Lower lobe of right lung (tissue), 2 donors: ENCODE measurements at regions not wholly inside any gene's neighbourhood (a gene's known extent, or its start where the extent isn't known, plus 50 kb on each side); places are given as distances from the start of the nearest gene placed in this dataset.

Experiments
- ATAC-seq, 2 donors: fragments of 200-7000 bp; cut with Tn5 transposase; one replicate each; pipeline ENCODE4 v1.9.1; 2020 to 2022; ENCODE audit warnings: mild to moderate bottlenecking in 2 of 2, moderate library complexity in 2 of 2
- DNase-seq: peaks from one replicate; pipeline ENCODE4 v3.0.0-alpha.2; 2020
- H3K27ac ChIP-seq: fragments of 200-600 bp; one replicate; pipeline ENCODE4 v1.8.0; 2022
- H3K27me3 ChIP-seq: fragments of 200-600 bp; one replicate; pipeline ENCODE4 v1.8.0; 2022; ENCODE audit warnings: low read depth
- H3K36me3 ChIP-seq: fragments of 200-600 bp; one replicate; pipeline ENCODE4 v1.8.0; 2022; ENCODE audit warnings: mild to moderate bottlenecking
- H3K4me1 ChIP-seq: fragments of 200-600 bp; one replicate; pipeline ENCODE4 v1.8.0; 2022
- H3K4me3 ChIP-seq: fragments of 200-600 bp; one replicate; pipeline ENCODE4 v1.8.0; 2022; ENCODE audit warnings: mild to moderate bottlenecking
- H3K9me3 ChIP-seq: fragments of 200-600 bp; one replicate; pipeline ENCODE4 v1.8.0; 2022
- intact Hi-C: fragments of 100-400 bp; cut with DNase I; formaldehyde crosslinking; loops from one replicate; pipeline ENCODE4 v1.11.0; 2022
- TF ChIP-seq, protein P1 (sequence below): fragments of 200-600 bp; IDR thresholded peaks from one replicate; pipeline ENCODE4 v1.8.0; 2022; ENCODE audit warnings: antibody characterized with exemption, mild to moderate bottlenecking
- donor health status: DM: no; HTN: yes; CAD: no; lungs with severe emphysema.

DNA sequence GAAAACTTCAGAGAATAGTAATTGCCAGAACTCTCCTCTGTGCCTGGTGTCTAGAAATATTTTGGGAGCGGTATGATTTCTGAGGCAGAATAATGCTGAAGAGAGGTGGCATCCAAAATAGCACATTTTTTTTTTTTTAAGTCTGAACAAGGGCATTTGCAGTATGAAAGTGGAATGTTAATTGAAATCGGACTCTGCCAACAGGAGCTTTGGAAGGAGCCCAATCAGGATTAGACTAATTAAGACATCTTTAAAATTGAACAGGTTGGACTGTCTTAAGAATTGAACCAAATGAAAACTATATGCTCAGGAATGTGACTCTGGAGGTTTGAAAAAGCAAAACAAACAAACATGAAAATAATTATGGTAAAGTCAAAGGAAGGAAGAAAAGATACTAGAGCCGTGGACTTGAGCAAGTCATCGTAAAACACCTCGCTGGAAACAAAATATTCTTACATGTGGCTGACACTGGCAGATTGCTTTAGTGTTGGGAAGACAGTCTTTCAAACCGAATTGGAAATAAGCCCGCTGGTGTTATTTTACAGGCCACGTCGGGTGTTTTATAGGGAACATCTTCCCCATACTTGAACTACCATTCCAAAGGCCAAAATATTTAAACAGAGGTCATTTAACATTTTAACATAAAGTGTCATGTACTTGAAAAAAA is 436.3 kb downstream of the VRK1 start:
- Histone ChIP-seq H3K4me1 (no peaks in the 10 kb centered on the region), H3K36me3 (no peaks in the 10 kb centered on the region), H3K27me3 (no peaks in the 10 kb centered on the region), H3K9me3 (no peaks in the 10 kb centered on the region), H3K4me3 (no peak overlapping the region), H3K27ac (no peak overlapping the region)
- no peak for ATAC-seq
- intact Hi-C loops: no loop called here
- no peak for DNase-seq
- TF ChIP-seq, protein P1, sequence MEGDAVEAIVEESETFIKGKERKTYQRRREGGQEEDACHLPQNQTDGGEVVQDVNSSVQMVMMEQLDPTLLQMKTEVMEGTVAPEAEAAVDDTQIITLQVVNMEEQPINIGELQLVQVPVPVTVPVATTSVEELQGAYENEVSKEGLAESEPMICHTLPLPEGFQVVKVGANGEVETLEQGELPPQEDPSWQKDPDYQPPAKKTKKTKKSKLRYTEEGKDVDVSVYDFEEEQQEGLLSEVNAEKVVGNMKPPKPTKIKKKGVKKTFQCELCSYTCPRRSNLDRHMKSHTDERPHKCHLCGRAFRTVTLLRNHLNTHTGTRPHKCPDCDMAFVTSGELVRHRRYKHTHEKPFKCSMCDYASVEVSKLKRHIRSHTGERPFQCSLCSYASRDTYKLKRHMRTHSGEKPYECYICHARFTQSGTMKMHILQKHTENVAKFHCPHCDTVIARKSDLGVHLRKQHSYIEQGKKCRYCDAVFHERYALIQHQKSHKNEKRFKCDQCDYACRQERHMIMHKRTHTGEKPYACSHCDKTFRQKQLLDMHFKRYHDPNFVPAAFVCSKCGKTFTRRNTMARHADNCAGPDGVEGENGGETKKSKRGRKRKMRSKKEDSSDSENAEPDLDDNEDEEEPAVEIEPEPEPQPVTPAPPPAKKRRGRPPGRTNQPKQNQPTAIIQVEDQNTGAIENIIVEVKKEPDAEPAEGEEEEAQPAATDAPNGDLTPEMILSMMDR: no peak

DNA sequence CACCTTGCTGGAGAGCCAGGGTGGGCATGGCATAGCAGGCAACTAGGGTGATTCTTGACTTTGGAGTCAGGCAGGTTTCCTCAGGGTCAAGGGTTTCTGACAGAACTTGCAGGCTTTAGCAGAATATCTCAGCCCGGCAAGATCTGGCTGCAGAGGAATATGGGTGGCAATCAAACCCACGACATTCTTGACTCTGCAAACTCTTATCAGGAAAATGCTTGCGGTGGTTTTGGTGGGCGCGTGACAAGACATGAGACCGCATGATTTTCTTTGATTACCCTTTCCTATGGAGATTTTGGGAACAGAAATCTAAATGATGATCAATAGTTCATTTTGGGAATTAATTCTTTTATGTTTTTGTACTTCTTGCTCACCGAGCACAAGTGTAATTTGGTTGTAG is 449.5 kb downstream of the VRK1 start:
- H3K9me3 ChIP-seq: no peaks in the 10 kb centered on the region
- no peaks in the 10 kb centered on the region for H3K36me3 ChIP-seq
- ATAC-seq (no peak), DNase-seq (no peak)
- intact Hi-C loops: no loop called here
- TF ChIP-seq, protein P1: no peak
- no peaks in the 10 kb centered on the region for H3K4me1 ChIP-seq
- no peak overlapping the region for H3K27ac ChIP-seq
- no peaks in the 10 kb centered on the region for H3K27me3 ChIP-seq
- H3K4me3 ChIP-seq: no peak overlapping the region

DNA sequence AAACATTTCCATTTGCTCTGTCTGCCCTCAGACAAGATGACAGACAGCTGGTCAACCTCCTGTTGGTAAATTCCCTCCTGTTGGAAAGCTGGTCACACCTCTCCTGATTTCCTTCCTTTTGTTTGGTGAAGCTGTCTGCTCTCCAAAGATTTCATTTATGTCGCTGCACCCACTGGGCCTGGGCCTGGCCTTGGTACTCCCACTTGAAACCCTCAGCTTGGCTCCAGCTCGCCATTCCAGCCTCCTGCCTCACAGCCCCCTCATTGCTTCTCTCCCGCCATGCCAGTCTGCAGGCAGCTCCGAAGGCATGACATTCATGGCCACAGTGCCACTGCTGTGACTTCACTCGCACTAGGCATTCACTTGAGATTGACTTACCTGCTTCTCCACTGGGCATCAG is 451.8 kb downstream of the VRK1 start:
- H3K4me1 ChIP-seq: no peaks in the 10 kb centered on the region
- intact Hi-C loops: no loop called here
- TF ChIP-seq, protein P1: no peak
- no peaks in the 10 kb centered on the region for H3K9me3 ChIP-seq
- H3K36me3 ChIP-seq: no peaks in the 10 kb centered on the region
- H3K27me3 ChIP-seq: no peaks in the 10 kb centered on the region
- no peak for ATAC-seq
- no peak for DNase-seq
- H3K27ac ChIP-seq: no peak overlapping the region
- no peak overlapping the region for H3K4me3 ChIP-seq

DNA sequence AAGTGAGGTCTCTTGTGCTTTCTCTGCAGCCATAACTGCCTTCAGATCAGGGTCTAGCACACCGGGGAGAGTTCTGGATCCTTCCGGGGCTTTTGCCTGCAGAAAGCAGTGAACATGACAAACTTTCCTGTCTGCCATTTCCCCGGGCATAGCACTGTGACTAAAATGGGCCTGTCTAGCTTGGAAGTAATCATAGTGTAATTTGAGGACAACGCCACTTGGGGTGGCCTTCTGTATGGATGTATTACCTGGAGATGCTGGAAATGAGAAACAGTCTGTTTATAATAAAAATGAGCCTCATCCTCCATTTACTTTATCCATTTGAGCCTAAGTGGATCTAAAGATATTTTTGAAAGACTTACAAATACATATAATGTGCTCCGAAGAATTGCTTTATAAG is 453.7 kb downstream of the VRK1 start:
- Histone ChIP-seq H3K9me3 (no peaks in the 10 kb centered on the region), H3K4me3 (no peak overlapping the region), H3K4me1 (no peaks in the 10 kb centered on the region), H3K36me3 (no peaks in the 10 kb centered on the region), H3K27ac (no peak overlapping the region), H3K27me3 (no peaks in the 10 kb centered on the region)
- intact Hi-C loops: no loop called here
- DNase-seq: no peak
- ATAC-seq: no peak
- TF ChIP-seq, protein P1: no peak

DNA sequence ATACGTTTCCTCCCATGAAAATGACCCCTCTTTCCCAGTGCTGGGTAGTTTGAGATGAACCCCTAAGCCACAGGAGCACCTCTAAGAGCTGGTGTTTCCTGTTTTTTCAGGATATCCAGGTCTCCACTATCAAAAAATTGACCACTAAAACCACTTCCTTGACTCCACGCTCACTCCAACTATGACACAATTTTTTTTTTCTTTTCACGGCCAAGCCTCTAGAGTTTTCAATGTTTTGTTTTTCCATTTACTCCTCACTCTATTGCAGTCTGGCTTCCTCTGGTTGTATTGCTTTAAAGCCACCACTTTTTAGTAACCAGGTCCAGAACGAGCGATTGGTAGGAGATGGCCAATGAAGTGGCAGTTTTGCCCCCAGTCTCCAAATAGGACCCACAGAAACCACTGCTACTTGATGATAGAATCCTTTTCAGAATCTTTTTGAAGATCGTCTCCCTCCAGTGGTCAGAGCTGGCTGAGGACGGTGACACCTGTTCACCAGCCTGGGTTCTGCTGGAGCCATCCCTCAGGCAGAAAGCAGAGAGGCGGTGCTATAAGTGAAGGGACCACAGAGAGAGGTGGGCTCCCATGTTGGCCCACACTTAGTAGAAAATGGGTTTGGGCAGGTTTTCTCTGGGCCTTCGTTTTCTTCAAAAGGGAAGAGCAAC is 454.4 kb downstream of the VRK1 start:
- H3K36me3 ChIP-seq: no peaks in the 10 kb centered on the region
- ATAC-seq: no peak
- TF ChIP-seq, protein P1: no peak
- DNase-seq: no peak
- H3K27ac ChIP-seq: no peak overlapping the region
- no peaks in the 10 kb centered on the region for H3K4me1 ChIP-seq
- intact Hi-C loops: no loop called here
- no peaks in the 10 kb centered on the region for H3K9me3 ChIP-seq
- H3K27me3 ChIP-seq: no peaks in the 10 kb centered on the region
- no peak overlapping the region for H3K4me3 ChIP-seq
